ENCODE measurements at regions not wholly inside any gene's neighbourhood (a gene's known extent, or its start where the extent isn't known, plus 50 kb on each side); places are given as distances from the start of the nearest gene placed in this dataset.

- no peaks in the 10 kb centered on the region for H3K4me1 ChIP-seq (ENCODE audit: control extremely low read depth in 1 of 4, control insufficient read depth in 4 of 4, insufficient read depth in 4 of 4, low read length in 3 of 4)
Observed at GRCh38 chr7:131961054-131961680, 404.7 kb upstream of the PODXL start.

GRCh38 chr7:131959106-131959812 lies 402.8 kb upstream of the PODXL start:
- DNase-seq, result no peak
- CTCF ChIA-PET, result no interaction called here
- WGBS (ENCODE audit: insufficient coverage), result 56% methylated on average over 4 of the region's 4 CpGs

More at GRCh38 chr7:131961054-131961680, 404.7 kb upstream of the PODXL start:
- no peak for DNase-seq
- POLR2A ChIA-PET, result no interaction called here
- Histone ChIP-seq H3K36me3 (ENCODE audit: control insufficient read depth in 4 of 4, insufficient read depth in 4 of 4, low read length in 3 of 4) (no peaks in the 10 kb centered on the region), H3K4me3 (ENCODE audit: control insufficient read depth in 1 of 7, extremely low read depth in 1 of 7, insufficient read depth in 4 of 7, low read depth in 2 of 7, low read length in 6 of 7) (no peak overlapping the region), H3K9me3 (ENCODE audit: control extremely low read depth in 1 of 5, control insufficient read depth in 4 of 5, insufficient read depth in 2 of 5, low read depth in 1 of 5, low read length in 4 of 5) (peaks cover 0 to 3% (median 0%) of the 10 kb centered on the region in 5 experiments), H3K27ac (ENCODE audit: insufficient read depth in 1 of 2, low read depth in 1 of 2, low read length in 2 of 2, poor library complexity in 1 of 2, severe bottlenecking in 2 of 2) (no peak overlapping the region), H3K27me3 (replicated peaks in 2 of 5; ENCODE audit: control insufficient read depth in 4 of 5, insufficient read depth in 5 of 5, low read length in 4 of 5) (peaks cover 0 to 14% (median 2%) of the 10 kb centered on the region in 5 experiments)
- CTCF ChIA-PET, result no interaction called here
- 91% methylated on average over 9 of the region's 11 CpGs for WGBS (ENCODE audit: insufficient coverage)

GRCh38 chr7:131957338-131958020 lies 401.1 kb upstream of the PODXL start:
- no peak overlapping the region for H3K4me3 ChIP-seq (ENCODE audit: control insufficient read depth in 1 of 7, extremely low read depth in 1 of 7, insufficient read depth in 4 of 7, low read depth in 2 of 7, low read length in 6 of 7)
- ChIA-PET CTCF (no interaction called here), POLR2A (no interaction called here)

More at GRCh38 chr7:131959106-131959812, 402.8 kb upstream of the PODXL start:
- Histone ChIP-seq H3K27me3 (replicated peaks in 2 of 5; ENCODE audit: control insufficient read depth in 4 of 5, insufficient read depth in 5 of 5, low read length in 4 of 5) (peaks cover 0 to 25% (median 4%) of the 10 kb centered on the region in 5 experiments), H3K27ac (ENCODE audit: insufficient read depth in 1 of 2, low read depth in 1 of 2, low read length in 2 of 2, poor library complexity in 1 of 2, severe bottlenecking in 2 of 2) (no peak overlapping the region), H3K36me3 (ENCODE audit: control insufficient read depth in 4 of 4, insufficient read depth in 4 of 4, low read length in 3 of 4) (no peaks in the 10 kb centered on the region), H3K4me1 (ENCODE audit: control extremely low read depth in 1 of 4, control insufficient read depth in 4 of 4, insufficient read depth in 4 of 4, low read length in 3 of 4) (no peaks in the 10 kb centered on the region), H3K4me3 (ENCODE audit: control insufficient read depth in 1 of 7, extremely low read depth in 1 of 7, insufficient read depth in 4 of 7, low read depth in 2 of 7, low read length in 6 of 7) (no peak overlapping the region), H3K9me3 (ENCODE audit: control extremely low read depth in 1 of 5, control insufficient read depth in 4 of 5, insufficient read depth in 2 of 5, low read depth in 1 of 5, low read length in 4 of 5) (peaks cover 0 to 3% (median 0%) of the 10 kb centered on the region in 5 experiments)
- POLR2A ChIA-PET, result no interaction called here

GRCh38 chr7:131956864-131957263 lies 400.4 kb upstream of the PODXL start:
- H3K27me3 ChIP-seq (replicated peaks in 2 of 5; ENCODE audit: control insufficient read depth in 4 of 5, insufficient read depth in 5 of 5, low read length in 4 of 5), result peaks cover 0 to 21% (median 3%) of the 10 kb centered on the region in 5 experiments
- no peaks in the 10 kb centered on the region for H3K4me1 ChIP-seq (ENCODE audit: control extremely low read depth in 1 of 4, control insufficient read depth in 4 of 4, insufficient read depth in 4 of 4, low read length in 3 of 4)
- H3K36me3 ChIP-seq (ENCODE audit: control insufficient read depth in 4 of 4, insufficient read depth in 4 of 4, low read length in 3 of 4), result no peaks in the 10 kb centered on the region
- CTCF ChIA-PET, result no interaction called here
- POLR2A ChIA-PET, result no interaction called here
- no peak overlapping the region for H3K27ac ChIP-seq (ENCODE audit: insufficient read depth in 1 of 2, low read depth in 1 of 2, low read length in 2 of 2, poor library complexity in 1 of 2, severe bottlenecking in 2 of 2)
- H3K4me3 ChIP-seq (ENCODE audit: control insufficient read depth in 1 of 7, extremely low read depth in 1 of 7, insufficient read depth in 4 of 7, low read depth in 2 of 7, low read length in 6 of 7), result no peak overlapping the region
- WGBS (ENCODE audit: insufficient coverage), result no CpG with 5 or more reads among the region's 1 CpG
- peaks cover 0 to 3% (median 0%) of the 10 kb centered on the region in 5 experiments for H3K9me3 ChIP-seq (ENCODE audit: control extremely low read depth in 1 of 5, control insufficient read depth in 4 of 5, insufficient read depth in 2 of 5, low read depth in 1 of 5, low read length in 4 of 5)
- no peak for DNase-seq

More at GRCh38 chr7:131957338-131958020, 401.1 kb upstream of the PODXL start:
- WGBS (ENCODE audit: insufficient coverage), result 89% methylated on average over 11 of the region's 12 CpGs
- no peaks in the 10 kb centered on the region for H3K36me3 ChIP-seq (ENCODE audit: control insufficient read depth in 4 of 4, insufficient read depth in 4 of 4, low read length in 3 of 4)
- H3K4me1 ChIP-seq (ENCODE audit: control extremely low read depth in 1 of 4, control insufficient read depth in 4 of 4, insufficient read depth in 4 of 4, low read length in 3 of 4), result no peaks in the 10 kb centered on the region
- DNase-seq, result no peak
- peaks cover 0 to 3% (median 0%) of the 10 kb centered on the region in 5 experiments for H3K9me3 ChIP-seq (ENCODE audit: control extremely low read depth in 1 of 5, control insufficient read depth in 4 of 5, insufficient read depth in 2 of 5, low read depth in 1 of 5, low read length in 4 of 5)
- peaks cover 0 to 21% (median 4%) of the 10 kb centered on the region in 5 experiments for H3K27me3 ChIP-seq (replicated peaks in 2 of 5; ENCODE audit: control insufficient read depth in 4 of 5, insufficient read depth in 5 of 5, low read length in 4 of 5)
- no peak overlapping the region for H3K27ac ChIP-seq (ENCODE audit: insufficient read depth in 1 of 2, low read depth in 1 of 2, low read length in 2 of 2, poor library complexity in 1 of 2, severe bottlenecking in 2 of 2)

- peaks cover 0 to 21% (median 3%) of the 10 kb centered on the region in 5 experiments for H3K27me3 ChIP-seq (replicated peaks in 2 of 5; ENCODE audit: control insufficient read depth in 4 of 5, insufficient read depth in 5 of 5, low read length in 4 of 5)
- WGBS (ENCODE audit: insufficient coverage), result 84% methylated on average over 2 of the region's 2 CpGs
- ChIA-PET POLR2A (interaction anchor here (0.6 kb wide), 1 partner anchor 88 kb away, joined by 3 read pairs; no protein-coding TSS in a partner anchor), CTCF (no interaction called here)
- no peak overlapping the region for H3K27ac ChIP-seq (ENCODE audit: insufficient read depth in 1 of 2, low read depth in 1 of 2, low read length in 2 of 2, poor library complexity in 1 of 2, severe bottlenecking in 2 of 2)
- H3K4me3 ChIP-seq (ENCODE audit: control insufficient read depth in 1 of 7, extremely low read depth in 1 of 7, insufficient read depth in 4 of 7, low read depth in 2 of 7, low read length in 6 of 7), result no peak overlapping the region
- H3K9me3 ChIP-seq (ENCODE audit: control extremely low read depth in 1 of 5, control insufficient read depth in 4 of 5, insufficient read depth in 2 of 5, low read depth in 1 of 5, low read length in 4 of 5), result peaks cover 0 to 6% (median 0%) of the 10 kb centered on the region in 5 experiments
- no peaks in the 10 kb centered on the region for H3K36me3 ChIP-seq (ENCODE audit: control insufficient read depth in 4 of 4, insufficient read depth in 4 of 4, low read length in 3 of 4)
- DNase-seq, result no peak
- no peaks in the 10 kb centered on the region for H3K4me1 ChIP-seq (ENCODE audit: control extremely low read depth in 1 of 4, control insufficient read depth in 4 of 4, insufficient read depth in 4 of 4, low read length in 3 of 4)
Observed at GRCh38 chr7:131955679-131956078, 399.3 kb upstream of the PODXL start.

- Histone ChIP-seq H3K36me3 (ENCODE audit: control insufficient read depth in 4 of 4, insufficient read depth in 4 of 4, low read length in 3 of 4) (no peaks in the 10 kb centered on the region), H3K4me1 (ENCODE audit: control extremely low read depth in 1 of 4, control insufficient read depth in 4 of 4, insufficient read depth in 4 of 4, low read length in 3 of 4) (no peaks in the 10 kb centered on the region), H3K27ac (ENCODE audit: insufficient read depth in 1 of 2, low read depth in 1 of 2, low read length in 2 of 2, poor library complexity in 1 of 2, severe bottlenecking in 2 of 2) (no peak overlapping the region), H3K4me3 (ENCODE audit: control insufficient read depth in 1 of 7, extremely low read depth in 1 of 7, insufficient read depth in 4 of 7, low read depth in 2 of 7, low read length in 6 of 7) (no peak overlapping the region), H3K9me3 (ENCODE audit: control extremely low read depth in 1 of 5, control insufficient read depth in 4 of 5, insufficient read depth in 2 of 5, low read depth in 1 of 5, low read length in 4 of 5) (peaks cover 0 to 6% (median 0%) of the 10 kb centered on the region in 5 experiments), H3K27me3 (replicated peaks in 2 of 5; ENCODE audit: control insufficient read depth in 4 of 5, insufficient read depth in 5 of 5, low read length in 4 of 5) (peaks cover 0 to 21% (median 7%) of the 10 kb centered on the region in 5 experiments)
- POLR2A ChIA-PET, result no interaction called here
- DNase-seq, result no peak
- WGBS (ENCODE audit: insufficient coverage), result 71% methylated on average over 2 of the region's 3 CpGs
- CTCF ChIA-PET, result no interaction called here
Observed at GRCh38 chr7:131953184-131953583, 396.8 kb upstream of the PODXL start.

- ChIA-PET CTCF (no interaction called here), POLR2A (no interaction called here)
- 100% methylated on average over 3 of the region's 8 CpGs for WGBS (ENCODE audit: insufficient coverage)
- DNase-seq, result no peak
- Histone ChIP-seq H3K27ac (ENCODE audit: insufficient read depth in 1 of 2, low read depth in 1 of 2, low read length in 2 of 2, poor library complexity in 1 of 2, severe bottlenecking in 2 of 2) (no peak overlapping the region), H3K27me3 (replicated peaks in 2 of 5; ENCODE audit: control insufficient read depth in 4 of 5, insufficient read depth in 5 of 5, low read length in 4 of 5) (peaks cover 0 to 24% (median 9%) of the 10 kb centered on the region in 5 experiments), H3K4me3 (ENCODE audit: control insufficient read depth in 1 of 7, extremely low read depth in 1 of 7, insufficient read depth in 4 of 7, low read depth in 2 of 7, low read length in 6 of 7) (no peak overlapping the region), H3K36me3 (ENCODE audit: control insufficient read depth in 4 of 4, insufficient read depth in 4 of 4, low read length in 3 of 4) (no peaks in the 10 kb centered on the region), H3K4me1 (ENCODE audit: control extremely low read depth in 1 of 4, control insufficient read depth in 4 of 4, insufficient read depth in 4 of 4, low read length in 3 of 4) (no peaks in the 10 kb centered on the region), H3K9me3 (ENCODE audit: control extremely low read depth in 1 of 5, control insufficient read depth in 4 of 5, insufficient read depth in 2 of 5, low read depth in 1 of 5, low read length in 4 of 5) (peaks cover 0 to 6% (median 0%) of the 10 kb centered on the region in 5 experiments)
Observed at GRCh38 chr7:131952365-131952764, 395.9 kb upstream of the PODXL start.

Data from common myeloid progenitor, CD34-positive (primary cell).